GM18498 (cell line): ENCODE measurements at regions not wholly inside any gene's neighbourhood (a gene's known extent, or its start where the extent isn't known, plus 50 kb on each side); places are given as distances from the start of the nearest gene placed in this dataset.

Experiments used
- ATAC-seq: cut with Tn5 transposase; IDR thresholded peaks from one replicate; pipeline ENCODE4 v1.9.1; 2021; ENCODE audit warnings: mild to moderate bottlenecking, moderate library complexity; ENCODE audit not compliant: unreplicated experiment

GRCh38 chr7:46696741-46697140 is 775.7 kb upstream of the IGFBP3 start:
- no peak for ATAC-seq

- ATAC-seq, result no peak
Measured at GRCh38 chr7:46695051-46695708, 774.1 kb upstream of the IGFBP3 start.

GRCh38 chr7:46694058-46694457 is 773.0 kb upstream of the IGFBP3 start:
- ATAC-seq, result no peak

- no peak for ATAC-seq
Measured at GRCh38 chr7:46687203-46687602, 766.1 kb upstream of the IGFBP3 start.

- no peak for ATAC-seq
Measured at GRCh38 chr7:46685051-46685450, 764.0 kb upstream of the IGFBP3 start.

GRCh38 chr7:46682836-46683624 is 762.0 kb upstream of the IGFBP3 start:
- ATAC-seq, result peak; percentile 56

GRCh38 chr7:46681865-46682503 is 760.9 kb upstream of the IGFBP3 start:
- ATAC-seq, result no peak

GRCh38 chr7:46680147-46680546 is 759.1 kb upstream of the IGFBP3 start:
- ATAC-seq, result no peak

- ATAC-seq, result no peak
Measured at GRCh38 chr7:46679671-46680070, 758.6 kb upstream of the IGFBP3 start.

- no peak for ATAC-seq
Measured at GRCh38 chr7:46678421-46678820, 757.3 kb upstream of the IGFBP3 start.

- ATAC-seq, result no peak
Measured at GRCh38 chr7:46675456-46675855, 754.4 kb upstream of the IGFBP3 start.

- no peak for ATAC-seq
Measured at GRCh38 chr7:46672861-46673260, 751.8 kb upstream of the IGFBP3 start.

GRCh38 chr7:46671108-46671769 is 750.2 kb upstream of the IGFBP3 start:
- no peak for ATAC-seq

GRCh38 chr7:46669028-46669427 is 748.0 kb upstream of the IGFBP3 start:
- ATAC-seq, result no peak

- no peak for ATAC-seq
Measured at GRCh38 chr7:46664453-46664852, 743.4 kb upstream of the IGFBP3 start.

GRCh38 chr7:46663025-46663424 is 742.0 kb upstream of the IGFBP3 start:
- ATAC-seq, result no peak

- ATAC-seq, result no peak
Measured at GRCh38 chr7:46661431-46661830, 740.4 kb upstream of the IGFBP3 start.

GRCh38 chr7:46660402-46660980 is 739.4 kb upstream of the IGFBP3 start:
- ATAC-seq, result no peak

GRCh38 chr7:46658281-46658680 is 737.2 kb upstream of the IGFBP3 start:
- ATAC-seq, result no peak

- ATAC-seq, result no peak
Measured at GRCh38 chr7:46654546-46655443, 733.7 kb upstream of the IGFBP3 start.
